NB4 (cell line): ENCODE measurements at regions not wholly inside any gene's neighbourhood (a gene's known extent, or its start where the extent isn't known, plus 50 kb on each side); places are given as distances from the start of the nearest gene placed in this dataset.

ENCODE experiments used
- MYC ChIP-seq: IDR thresholded peaks from 2 replicates; pipeline ENCODE4 v1.6.1; 2011; ENCODE audit warnings: low read depth, low read length
- POLR2A ChIP-seq: IDR thresholded peaks from 2 replicates; pipeline ENCODE4 v1.6.1; 2011; ENCODE audit warnings: mild to moderate bottlenecking; ENCODE audit not compliant: insufficient read length; ENCODE audit errors: extremely low read depth
- TF ChIP-seq, protein P1 (sequence below): IDR thresholded peaks from one replicate; pipeline ENCODE4 v1.5.1; 2012; ENCODE audit warnings: low read depth, low read length

DNA sequence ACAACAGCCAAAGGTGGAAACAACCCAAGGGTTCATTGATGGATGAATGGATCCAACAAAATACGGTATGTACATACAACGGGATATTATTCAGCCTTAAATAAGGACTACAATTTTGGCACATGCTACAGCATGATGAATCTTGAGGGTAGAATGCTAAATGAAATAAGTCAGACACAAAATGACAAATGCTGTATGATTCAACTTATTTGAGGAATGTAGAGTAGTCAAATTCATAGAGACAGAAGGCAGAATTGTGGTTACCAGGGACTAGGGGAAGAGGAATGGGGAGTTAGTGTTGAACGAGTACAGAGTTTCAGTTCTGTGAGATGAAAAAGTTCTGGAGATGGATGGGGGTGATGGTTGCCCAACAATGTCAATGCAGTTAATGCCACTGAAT, 118.0 kb upstream of the PAXBP1 start:
- TF ChIP-seq POLR2A (no peak), MYC (no peak)
- TF ChIP-seq, protein P1, sequence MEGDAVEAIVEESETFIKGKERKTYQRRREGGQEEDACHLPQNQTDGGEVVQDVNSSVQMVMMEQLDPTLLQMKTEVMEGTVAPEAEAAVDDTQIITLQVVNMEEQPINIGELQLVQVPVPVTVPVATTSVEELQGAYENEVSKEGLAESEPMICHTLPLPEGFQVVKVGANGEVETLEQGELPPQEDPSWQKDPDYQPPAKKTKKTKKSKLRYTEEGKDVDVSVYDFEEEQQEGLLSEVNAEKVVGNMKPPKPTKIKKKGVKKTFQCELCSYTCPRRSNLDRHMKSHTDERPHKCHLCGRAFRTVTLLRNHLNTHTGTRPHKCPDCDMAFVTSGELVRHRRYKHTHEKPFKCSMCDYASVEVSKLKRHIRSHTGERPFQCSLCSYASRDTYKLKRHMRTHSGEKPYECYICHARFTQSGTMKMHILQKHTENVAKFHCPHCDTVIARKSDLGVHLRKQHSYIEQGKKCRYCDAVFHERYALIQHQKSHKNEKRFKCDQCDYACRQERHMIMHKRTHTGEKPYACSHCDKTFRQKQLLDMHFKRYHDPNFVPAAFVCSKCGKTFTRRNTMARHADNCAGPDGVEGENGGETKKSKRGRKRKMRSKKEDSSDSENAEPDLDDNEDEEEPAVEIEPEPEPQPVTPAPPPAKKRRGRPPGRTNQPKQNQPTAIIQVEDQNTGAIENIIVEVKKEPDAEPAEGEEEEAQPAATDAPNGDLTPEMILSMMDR: no peak
